ENCODE measurements at regions not wholly inside any gene's neighbourhood (a gene's known extent, or its start where the extent isn't known, plus 50 kb on each side); places are given as distances from the start of the nearest gene placed in this dataset.

GRCh38 chr4:159778298-159778697 is 675.4 kb downstream of the RAPGEF2 start:
- no peak overlapping the region for H4K8ac ChIP-seq (ENCODE audit: extremely low read depth, insufficient read depth, low read length)
- DNase-seq (ENCODE audit: low read depth in 1 of 2, low spot score in 2 of 2): no peak
- no peak for FAIRE-seq
- H3K56ac ChIP-seq (replicated peaks; ENCODE audit: insufficient read length, low read depth, low read length): no peak overlapping the region
- H3K14ac ChIP-seq (ENCODE audit: insufficient read length): no peak overlapping the region
- no peaks in the 10 kb centered on the region for H4K20me1 ChIP-seq (replicated peaks in 1 of 2; ENCODE audit: control insufficient read depth in 1 of 2, insufficient read depth in 2 of 2, low read length in 2 of 2)
- H3K4me2 ChIP-seq (ENCODE audit: insufficient read depth in 1 of 2, low read depth in 2 of 2, low read length in 2 of 2): no peak overlapping the region
- POLR2A ChIA-PET (ENCODE audit: partially characterized antibody): no interaction called here
- H3K9ac ChIP-seq (replicated peaks in 1 of 4; ENCODE audit: extremely low read depth in 1 of 4, low read depth in 3 of 4, low read length in 3 of 4): no peak overlapping the region
- no peak overlapping the region for H2BK12ac ChIP-seq (ENCODE audit: low read depth, low read length)
- no peak for TF ChIP-seq CBX8 (IDR thresholded peaks at IDR 0.05; ENCODE audit: borderline replicate concordance, low read depth, low read length)
- no peaks in the 10 kb centered on the region for H3K36me3 ChIP-seq (ENCODE audit: control insufficient read depth in 2 of 4, insufficient read depth in 4 of 4, low read length in 3 of 4)
- no peaks in the 10 kb centered on the region for H3K79me2 ChIP-seq (ENCODE audit: control insufficient read depth in 1 of 2, insufficient read depth in 2 of 2, low read length in 2 of 2)
- CTCF ChIA-PET (ENCODE audit: partially characterized antibody): no interaction called here
- no peak overlapping the region for H2BK120ac ChIP-seq (replicated peaks; ENCODE audit: low read depth, low read length)
- no peak overlapping the region for H4K91ac ChIP-seq (replicated peaks; ENCODE audit: insufficient read length, low read length)
- H3K27ac ChIP-seq (ENCODE audit: low read depth, low read length): no peak overlapping the region
- H3K9me3 ChIP-seq (ENCODE audit: insufficient read depth in 2 of 2, low read depth in 1 of 2, low read length in 1 of 2): no peaks in the 10 kb centered on the region; a peak in 1 of 4 replicates
- no peak overlapping the region for H3K23ac ChIP-seq (ENCODE audit: insufficient read length)
- no peaks in the 10 kb centered on the region for H3K23me2 ChIP-seq (ENCODE audit: low read depth, low read length)
- no peak overlapping the region for H2AK5ac ChIP-seq (ENCODE audit: low read depth, low read length)
- no peak overlapping the region for H2BK5ac ChIP-seq (ENCODE audit: low read depth, low read length)
- no peak overlapping the region for H3K18ac ChIP-seq (ENCODE audit: extremely low read depth, low read length)
- no peak overlapping the region for H3K4ac ChIP-seq (replicated peaks; ENCODE audit: insufficient read length, low read depth, low read length)
- H2BK20ac ChIP-seq (ENCODE audit: low read length): no peak overlapping the region
- no peaks in the 10 kb centered on the region for H3K4me1 ChIP-seq (replicated peaks in 1 of 4; ENCODE audit: control insufficient read depth in 3 of 4, insufficient read depth in 4 of 4, low read length in 3 of 4)
- H3K79me1 ChIP-seq (ENCODE audit: low read depth, low read length): no peaks in the 10 kb centered on the region
- H2BK15ac ChIP-seq (ENCODE audit: low read length): no peak overlapping the region
- H3K4me3 ChIP-seq (ENCODE audit: extremely low read depth in 1 of 4, insufficient read depth in 2 of 4, low read depth in 3 of 4, low read length in 4 of 4): no peak overlapping the region
- H4K5ac ChIP-seq (ENCODE audit: insufficient read length, low read depth, low read length): no peak overlapping the region
- H3K27me3 ChIP-seq (replicated peaks in 1 of 4; ENCODE audit: control insufficient read depth in 3 of 4, extremely low read depth in 1 of 4, insufficient read depth in 3 of 4, low read length in 3 of 4): no peaks in the 10 kb centered on the region
- no peak overlapping the region for H2AFZ ChIP-seq (ENCODE audit: low read length)

All from H1 (cell line).